Small intestine (tissue), 7 donors: ENCODE measurements at regions not wholly inside any gene's neighbourhood (a gene's known extent, or its start where the extent isn't known, plus 50 kb on each side); places are given as distances from the start of the nearest gene placed in this dataset.
"Not testable (repeated sequence)": the region's sequence is repeated elsewhere in the genome, so short reads cannot be mapped to it uniquely, and the experiment has no call there.

Experiments used
- DNase-seq, 2 donors: peaks; one replicate each; pipeline versions ENCODE4 v3.0.0 to v3.0.0-alpha.2; 2013
- FAIRE-seq: peaks from 2 replicates; lab custom pipeline; 2012; peaks lifted over from hg19 to GRCh38; lab: Jason Lieb, UNC
- H3K27ac ChIP-seq, 3 donors: one replicate each; pipeline ENCODE4 v1.5.1; 2013; ENCODE audit warnings: low read length in 2 of 3, mild to moderate bottlenecking in 2 of 3, control low read depth in 1 of 3, inconsistent platforms in 1 of 3, low read depth in 1 of 3, moderate library complexity in 1 of 3
- H3K27me3 ChIP-seq, 3 donors: one replicate each; pipeline ENCODE4 v1.6.1; 2013; ENCODE audit warnings: low read length in 3 of 3, inconsistent platforms in 1 of 3; ENCODE audit not compliant: control insufficient read depth in 3 of 3, insufficient read depth in 3 of 3
- H3K36me3 ChIP-seq, 3 donors: one replicate each; pipeline ENCODE4 v1.6.1; 2013; ENCODE audit warnings: low read length in 3 of 3, inconsistent platforms in 1 of 3, low read depth in 1 of 3, mild to moderate bottlenecking in 1 of 3, moderate library complexity in 1 of 3; ENCODE audit not compliant: control insufficient read depth in 3 of 3, insufficient read depth in 2 of 3
- H3K4me1 ChIP-seq, 3 donors: one replicate each; pipeline ENCODE4 v1.6.1; 2013; ENCODE audit warnings: low read length in 2 of 3, inconsistent platforms in 1 of 3, low read depth in 1 of 3, mild to moderate bottlenecking in 1 of 3, moderate library complexity in 1 of 3; ENCODE audit not compliant: control insufficient read depth in 3 of 3, insufficient read depth in 2 of 3
- H3K4me3 ChIP-seq, 3 donors: one replicate each; pipeline ENCODE4 v1.5.1; 2013; ENCODE audit warnings: low read length in 3 of 3, control low read depth in 1 of 3, inconsistent platforms in 1 of 3, low read depth in 1 of 3, mild to moderate bottlenecking in 1 of 3, moderate library complexity in 1 of 3
- H3K9me3 ChIP-seq, 2 donors: one replicate each; pipeline ENCODE4 v1.6.1; 2013; ENCODE audit warnings: low read depth in 1 of 2, low read length in 1 of 2; ENCODE audit not compliant: control insufficient read depth in 2 of 2, insufficient read depth in 1 of 2
- WGBS, 3 donors: extraction: QIAGEN DNeasy Blood & Tissue Kit; methylation state at CpG; one replicate each; pipeline ENCODE4 v1.1.7; 2013; 5-methylcytosine and 5-hydroxymethylcytosine counted together
- donor health status: healthy with polysubstance abuse.
- donor health status: control.
- donor health status: control.
- donor health status: Bipolar disorder and iron deficiency.
- donor health status: healthy.

DNA sequence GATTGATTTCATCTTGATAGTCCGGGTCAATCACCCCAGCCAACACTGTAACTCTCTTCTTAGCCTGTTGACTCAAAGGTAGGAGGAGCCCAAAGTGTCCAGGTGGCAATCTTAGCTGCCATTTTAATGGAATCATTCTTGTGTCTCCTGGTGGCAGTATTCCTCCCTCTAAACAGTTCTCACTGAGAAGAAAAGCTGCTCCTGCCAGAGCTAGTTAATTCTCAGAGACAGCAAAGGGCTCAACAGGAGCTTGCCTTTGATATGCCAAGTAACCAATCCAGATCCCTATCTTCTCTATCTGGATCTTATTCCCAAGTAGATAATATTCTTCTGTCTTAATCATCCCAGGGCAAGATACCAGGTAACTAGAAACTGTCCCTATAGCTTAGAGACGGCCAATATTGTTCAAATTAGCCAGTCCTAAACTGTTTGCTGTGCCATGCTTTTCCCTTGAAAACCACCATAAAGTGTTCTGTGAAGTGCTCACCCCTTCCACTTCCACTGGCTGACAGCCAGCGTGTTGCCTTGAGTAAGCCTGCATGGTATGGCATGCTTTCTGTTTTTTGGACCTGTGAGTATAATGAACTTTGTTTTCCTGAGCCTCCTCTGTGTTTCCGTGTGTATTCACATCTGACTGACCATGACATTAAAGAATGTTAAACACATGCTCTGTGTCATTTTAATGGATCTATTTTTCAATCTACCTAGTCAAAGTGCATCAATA, 463.7 kb upstream of the SLITRK5 start:
- Histone ChIP-seq H3K27ac (no peak overlapping the region), H3K4me3 (no peak overlapping the region), H3K4me1 (no peaks in the 10 kb centered on the region), H3K27me3 (no peaks in the 10 kb centered on the region), H3K9me3 (no peaks in the 10 kb centered on the region), H3K36me3 (no peaks in the 10 kb centered on the region)
- no peak for FAIRE-seq
- no peak for DNase-seq
- 45 to 57% (median 47%) methylated on average over 4 of the region's 4 CpGs for WGBS, 3 donors

DNA sequence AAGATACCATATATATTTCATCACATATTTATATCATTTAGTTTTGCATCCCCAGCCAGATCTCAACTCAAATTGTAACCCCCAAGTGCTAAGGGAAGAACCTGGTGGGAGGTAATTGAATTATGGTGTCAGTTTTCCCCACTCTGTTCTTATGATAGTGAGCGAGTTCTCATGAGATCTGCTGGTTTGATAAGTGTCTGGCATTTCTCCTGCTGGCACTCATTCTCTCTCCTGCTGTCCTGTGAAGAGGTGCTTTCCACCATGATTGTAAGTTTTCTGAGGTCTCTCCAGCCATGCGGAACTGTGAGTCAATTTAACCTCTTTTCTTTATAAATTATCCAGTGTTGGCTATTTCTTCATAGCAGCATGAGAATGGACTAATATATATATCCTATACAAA, 462.5 kb upstream of the SLITRK5 start:
- H3K27ac ChIP-seq = no peak overlapping the region
- H3K27me3 ChIP-seq = no peaks in the 10 kb centered on the region
- DNase-seq (no peak), FAIRE-seq (no peak)
- WGBS, 3 donors = 49 to 85% (median 71%) methylated on average over 2 of the region's 2 CpGs
- H3K4me1 ChIP-seq = no peaks in the 10 kb centered on the region
- H3K9me3 ChIP-seq = no peaks in the 10 kb centered on the region
- no peak overlapping the region for H3K4me3 ChIP-seq
- H3K36me3 ChIP-seq = no peaks in the 10 kb centered on the region

DNA sequence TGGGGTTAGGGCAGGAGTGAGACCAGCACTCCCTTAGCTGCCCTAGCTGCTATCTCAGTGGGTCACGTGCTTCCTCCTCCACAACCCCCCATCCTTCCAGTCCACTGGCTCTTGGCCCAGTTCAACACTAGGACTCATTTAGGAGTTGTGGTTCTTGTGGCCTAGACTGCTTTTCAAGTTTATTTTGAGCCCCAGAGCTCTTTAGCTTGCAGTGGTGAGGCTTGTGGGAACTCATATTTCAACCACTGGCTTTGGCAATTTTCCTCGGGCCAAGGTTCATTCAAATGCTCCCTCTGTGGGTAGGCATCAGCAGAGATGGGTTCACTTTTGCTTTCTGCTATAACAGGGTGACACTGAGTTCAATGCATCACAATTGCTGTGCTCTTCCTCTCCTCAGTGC, 436.2 kb upstream of the SLITRK5 start:
- WGBS, 3 donors = 49 to 66% (median 63%) methylated on average over 2 of the region's 2 CpGs
- H3K27ac ChIP-seq = no peak overlapping the region
- H3K27me3 ChIP-seq = no peaks in the 10 kb centered on the region
- peaks cover 0 to 4% of the 10 kb centered on the region in 2 donors for H3K9me3 ChIP-seq
- no peaks in the 10 kb centered on the region for H3K4me1 ChIP-seq
- no peak overlapping the region for H3K4me3 ChIP-seq
- no peaks in the 10 kb centered on the region for H3K36me3 ChIP-seq
- DNase-seq (no peak), FAIRE-seq (no peak)

DNA sequence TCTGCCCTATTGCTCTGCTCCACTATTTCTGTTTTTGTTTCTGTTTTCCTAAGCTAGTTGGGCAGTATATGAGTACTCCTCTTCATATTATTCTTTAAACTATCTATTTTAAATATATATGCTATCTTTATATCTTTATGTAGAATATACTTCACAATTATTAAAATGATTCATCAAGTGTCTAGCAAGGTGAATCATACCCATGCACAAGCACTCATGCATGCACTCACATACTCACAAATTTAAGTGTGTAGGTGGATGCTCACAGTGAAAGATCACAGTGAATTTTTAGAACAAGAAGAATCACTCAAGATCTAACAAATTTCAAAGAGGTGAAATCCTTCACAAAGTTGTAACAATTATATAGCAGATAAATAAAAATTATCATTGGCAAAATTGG, 435.6 kb upstream of the SLITRK5 start:
- H3K27ac ChIP-seq = no peak overlapping the region
- no peaks in the 10 kb centered on the region for H3K36me3 ChIP-seq
- FAIRE-seq (no peak), DNase-seq (no peak)
- no peaks in the 10 kb centered on the region for H3K27me3 ChIP-seq
- H3K4me1 ChIP-seq = no peaks in the 10 kb centered on the region
- H3K4me3 ChIP-seq = no peak overlapping the region
- peaks cover 0 to 4% of the 10 kb centered on the region in 2 donors for H3K9me3 ChIP-seq

DNA sequence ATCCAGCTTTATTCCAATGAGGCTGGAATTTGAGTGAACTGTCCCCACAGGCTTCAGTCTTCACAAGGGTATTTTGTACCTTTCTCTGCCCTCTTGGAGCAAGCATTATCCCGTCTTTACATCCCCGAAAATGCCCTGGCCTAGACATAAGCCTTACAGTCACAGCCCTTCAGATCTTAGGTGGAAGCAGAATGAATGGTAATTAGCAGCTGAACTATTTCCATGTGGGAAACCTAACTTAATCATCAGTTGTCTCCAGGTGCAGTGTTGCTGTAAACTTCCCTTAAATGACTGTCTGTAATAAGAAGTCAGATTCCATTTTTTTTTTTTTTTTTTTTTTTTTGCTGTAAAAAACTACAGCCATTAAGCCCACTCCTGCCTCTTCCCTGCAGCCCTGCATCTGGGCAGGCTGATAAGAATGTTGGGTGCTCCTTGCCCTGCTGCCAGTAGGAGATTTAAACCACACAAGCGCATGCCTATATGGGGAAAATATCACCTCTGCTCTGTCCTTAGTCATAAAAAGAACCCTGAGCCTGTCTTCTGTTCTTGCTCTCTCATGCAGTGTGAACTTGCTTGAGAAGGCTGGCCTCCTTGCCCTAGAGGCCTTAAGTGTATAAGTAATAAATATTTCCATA, 426.8 kb upstream of the SLITRK5 start:
- Histone ChIP-seq H3K27me3 (no peaks in the 10 kb centered on the region), H3K4me1 (no peaks in the 10 kb centered on the region), H3K36me3 (no peaks in the 10 kb centered on the region), H3K4me3 (no peak overlapping the region), H3K27ac (no peak overlapping the region), H3K9me3 (no peaks in the 10 kb centered on the region)
- WGBS, 3 donors = 69 to 77% (median 70%) methylated on average over 3 of the region's 3 CpGs
- FAIRE-seq (no peak), DNase-seq (no peak)

DNA sequence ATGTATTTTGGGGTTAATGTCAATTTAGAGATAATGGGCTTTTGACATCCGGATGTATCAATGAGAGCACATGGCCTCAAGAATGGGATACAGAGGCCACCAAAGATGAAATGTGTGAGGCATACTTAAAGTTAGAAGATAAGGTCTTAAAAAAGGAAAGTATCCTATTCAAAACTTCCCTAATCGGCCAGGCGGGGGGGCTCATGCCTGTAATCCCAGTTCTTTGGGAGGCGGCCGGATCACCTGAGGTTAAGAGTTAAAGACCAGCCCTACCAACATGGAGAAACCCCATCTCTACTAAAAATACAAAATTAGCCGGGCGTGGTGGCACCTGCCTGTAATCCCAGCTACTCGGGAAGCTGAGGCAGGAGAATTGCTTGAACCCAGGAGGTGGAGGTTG, 421.3 kb upstream of the SLITRK5 start:
- WGBS, 3 donors = 84 to 88% (median 86%) methylated on average over 8 of the region's 8 CpGs
- not testable (repeated sequence) for H3K27ac ChIP-seq

DNA sequence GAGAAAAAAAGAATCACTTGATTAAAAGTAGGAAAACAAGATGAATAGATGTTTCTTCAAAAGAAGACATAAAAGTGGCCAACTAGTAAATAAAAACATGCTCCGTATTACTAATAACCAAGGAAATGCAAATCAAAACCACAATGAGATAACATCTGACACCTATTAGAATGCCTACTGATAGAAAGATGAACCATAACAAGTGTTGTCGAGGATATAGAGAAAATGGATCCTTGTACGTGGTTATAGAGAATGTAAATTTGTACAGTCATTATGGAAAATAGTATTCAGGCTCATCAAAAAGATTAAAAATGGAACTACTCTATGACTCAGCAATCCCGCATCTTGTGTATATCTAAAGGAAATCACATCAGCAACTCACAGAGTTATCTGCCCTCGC, 415.8 kb upstream of the SLITRK5 start:
- Histone ChIP-seq H3K9me3 (no peaks in the 10 kb centered on the region), H3K36me3 (no peaks in the 10 kb centered on the region), H3K27me3 (no peaks in the 10 kb centered on the region), H3K4me1 (no peaks in the 10 kb centered on the region), H3K27ac (no peak overlapping the region), H3K4me3 (no peak overlapping the region)
- DNase-seq (no peak), FAIRE-seq (no peak)
- WGBS, 3 donors = 83 to 86% (median 85%) methylated on average over 5 of the region's 5 CpGs

More for the DNA sequence above, 421.3 kb upstream of the SLITRK5 start:
- not testable (repeated sequence) for H3K4me1 ChIP-seq, H3K4me3 ChIP-seq, H3K9me3 ChIP-seq, FAIRE-seq, DNase-seq, H3K27me3 ChIP-seq, H3K36me3 ChIP-seq

DNA sequence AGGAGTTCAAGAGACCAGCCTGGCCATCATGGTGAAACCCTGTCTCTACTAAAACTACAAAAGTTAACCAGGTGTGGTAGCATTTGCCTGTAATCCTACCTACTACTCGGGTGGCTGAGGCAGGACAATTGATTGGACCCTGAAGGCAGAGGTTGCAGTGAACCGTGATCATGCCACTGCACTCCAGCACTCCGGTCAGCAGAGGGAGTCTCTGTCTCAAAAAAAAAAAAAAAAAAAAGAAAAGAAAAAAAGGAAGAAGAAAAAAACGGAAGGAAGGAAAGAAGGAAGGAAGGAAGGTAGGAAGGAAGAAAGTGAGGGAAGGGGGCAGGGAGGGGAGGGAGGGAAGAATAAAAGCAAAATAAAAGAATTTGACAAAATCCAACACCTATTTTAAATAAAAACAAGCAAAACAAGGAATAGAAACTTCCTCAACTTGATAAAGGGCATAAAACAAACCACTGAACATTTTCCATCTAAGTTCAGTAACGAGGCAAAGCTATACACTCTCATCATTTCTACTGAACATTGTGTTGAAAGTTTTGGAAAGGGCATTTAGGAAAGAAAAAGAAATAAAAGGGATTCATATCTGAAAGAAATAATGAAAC, 411.6 kb upstream of the SLITRK5 start:
- H3K27ac ChIP-seq = no peak overlapping the region
- H3K9me3 ChIP-seq = no peaks in the 10 kb centered on the region
- WGBS, 3 donors = 15 to 34% (median 21%) methylated on average over 5 of the region's 5 CpGs
- H3K36me3 ChIP-seq = no peaks in the 10 kb centered on the region
- H3K4me3 ChIP-seq = no peak overlapping the region
- DNase-seq (no peak), FAIRE-seq (no peak)
- H3K4me1 ChIP-seq = no peaks in the 10 kb centered on the region
- H3K27me3 ChIP-seq = no peaks in the 10 kb centered on the region
